HG02759 (cell line): ENCODE measurements at regions not wholly inside any gene's neighbourhood (a gene's known extent, or its start where the extent isn't known, plus 50 kb on each side); places are given as distances from the start of the nearest gene placed in this dataset.

Experiments
- ATAC-seq: cut with Tn5 transposase; IDR thresholded peaks from one replicate; pipeline ENCODE4 v1.9.1; 2021; ENCODE audit warnings: mild to moderate bottlenecking, moderate library complexity; ENCODE audit not compliant: unreplicated experiment

DNA sequence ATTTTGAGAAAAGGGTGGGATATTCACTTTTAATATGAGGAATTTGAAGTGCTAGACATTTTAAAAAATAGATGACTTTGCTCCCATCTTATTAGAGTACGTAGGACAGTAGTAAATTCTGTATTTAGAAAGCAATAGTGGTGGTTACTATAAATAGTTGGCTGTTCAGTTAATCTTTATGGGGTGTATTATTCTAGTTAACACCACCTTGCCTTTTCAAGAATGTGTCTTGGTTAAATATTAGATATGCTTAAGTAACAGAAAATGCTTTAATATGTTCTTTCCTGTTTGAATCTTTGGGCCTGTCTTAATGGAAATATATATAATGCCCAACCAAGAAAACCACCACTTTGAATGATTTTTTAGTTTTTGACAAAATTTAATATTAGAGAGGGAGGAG, 608.7 kb upstream of the FAM174A start:
- ATAC-seq: peak; percentile 51

DNA sequence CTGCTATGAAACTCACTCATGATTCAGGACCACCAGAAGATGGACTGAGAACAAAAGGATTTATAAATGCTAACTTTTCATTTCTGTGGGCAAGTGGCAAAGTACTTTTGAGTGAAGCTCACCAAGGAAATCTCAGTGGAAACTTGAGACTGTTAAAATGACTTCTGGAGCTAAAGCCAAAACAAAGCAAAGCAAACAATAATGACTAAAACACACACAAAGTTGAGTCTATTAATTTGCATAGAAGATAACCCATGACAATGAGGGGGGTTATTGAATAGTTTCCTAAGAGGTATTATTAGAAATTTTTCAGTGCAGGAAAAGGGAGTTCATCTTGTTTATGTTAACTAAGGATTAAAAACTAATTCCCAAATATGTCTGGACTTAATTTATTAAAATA, 612.8 kb upstream of the FAM174A start:
- ATAC-seq: no peak

GRCh38 chr5:99911971-99912370, 623.2 kb upstream of the FAM174A start:
- no peak for ATAC-seq

DNA sequence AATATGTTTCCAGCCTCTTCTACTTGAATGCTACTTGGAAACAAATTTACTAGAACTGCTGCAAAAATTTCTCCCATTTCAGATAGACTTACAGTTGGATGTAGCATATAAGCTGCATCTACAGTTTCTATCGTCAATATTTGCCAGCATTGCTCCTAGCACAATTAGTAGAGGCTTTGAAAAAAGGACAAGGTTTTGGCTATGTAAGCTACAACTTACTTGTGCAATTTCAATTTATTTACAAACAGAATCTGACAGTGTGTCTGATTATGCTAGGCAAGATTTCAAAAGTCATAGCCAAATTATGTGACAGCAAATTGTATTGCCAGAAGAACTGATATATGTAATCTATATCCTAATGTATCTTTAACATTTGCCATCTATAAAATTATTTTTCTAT, 628.4 kb upstream of the FAM174A start:
- no peak for ATAC-seq

- ATAC-seq: no peak
These were observed 633.2 kb upstream of the FAM174A start for GRCh38 chr5:99901972-99902371.

DNA sequence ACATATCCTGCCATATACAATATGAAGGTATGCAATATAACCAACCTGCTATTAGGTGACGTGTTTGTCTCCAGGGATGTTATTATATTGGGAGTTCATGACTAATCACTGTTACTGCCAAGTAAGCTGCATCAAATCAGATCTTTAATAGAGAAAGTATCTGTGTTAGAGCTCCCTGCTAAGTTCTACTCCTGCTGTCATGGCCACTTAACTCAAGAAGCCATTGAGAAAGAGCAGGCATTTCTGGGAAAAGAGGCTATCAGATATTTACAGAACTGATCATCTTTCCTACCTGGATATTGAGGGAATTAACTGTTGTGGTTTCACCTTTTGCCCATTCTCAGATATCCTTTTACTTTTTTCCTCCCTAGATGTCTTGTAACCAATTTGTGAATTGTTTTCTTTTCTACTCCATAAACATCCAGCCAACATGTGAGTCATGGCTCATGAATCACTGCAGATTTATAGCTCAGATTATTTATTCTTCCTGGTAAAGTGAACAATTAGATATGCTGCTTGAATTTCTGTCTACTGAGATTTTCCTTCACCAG, 634.8 kb upstream of the FAM174A start:
- ATAC-seq: no peak

GRCh38 chr5:99879791-99880511, 655.2 kb upstream of the FAM174A start:
- ATAC-seq: no peak

DNA sequence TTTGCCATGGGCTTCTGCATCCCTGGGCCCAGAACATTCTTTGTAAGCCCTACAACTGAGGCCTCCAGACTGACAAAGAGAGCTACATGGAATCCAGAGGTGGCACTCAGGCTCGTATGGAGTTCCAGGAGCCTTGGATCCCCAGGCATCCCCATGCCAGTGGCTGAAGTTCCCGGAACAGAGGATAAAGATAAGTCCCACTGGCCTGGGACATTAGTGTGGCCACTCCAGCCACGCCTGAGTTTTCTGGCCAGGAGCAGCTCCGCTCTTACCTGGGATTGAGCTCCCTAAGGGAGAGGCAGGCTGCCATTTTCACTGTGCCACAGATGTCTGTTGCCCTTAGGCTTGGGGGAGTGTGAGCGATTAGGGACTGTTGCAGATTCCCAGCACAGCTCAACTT, 656.3 kb upstream of the FAM174A start:
- no peak for ATAC-seq

DNA sequence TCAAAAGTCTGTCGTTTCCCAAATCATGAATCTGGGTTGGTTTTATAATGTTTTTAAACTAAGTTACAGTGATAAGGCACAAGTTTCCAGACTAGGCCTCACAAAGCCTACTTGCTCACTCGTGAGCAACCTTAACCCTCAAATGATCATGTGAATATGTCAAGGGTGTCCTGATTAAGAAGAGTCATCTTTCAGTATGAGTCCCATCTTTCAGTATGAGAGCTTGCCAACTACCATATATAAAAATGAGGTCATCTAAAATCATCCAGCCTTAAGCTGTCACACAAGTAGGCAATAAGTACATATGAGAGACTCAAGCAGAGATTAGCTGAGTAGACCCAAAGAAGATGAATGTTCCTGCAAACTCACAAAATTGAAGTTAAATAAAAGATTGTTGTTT, 668.4 kb upstream of the FAM174A start:
- peak; percentile 94 for ATAC-seq

- no peak for ATAC-seq
These were observed 670.0 kb upstream of the FAM174A start for GRCh38 chr5:99865159-99865558.

DNA sequence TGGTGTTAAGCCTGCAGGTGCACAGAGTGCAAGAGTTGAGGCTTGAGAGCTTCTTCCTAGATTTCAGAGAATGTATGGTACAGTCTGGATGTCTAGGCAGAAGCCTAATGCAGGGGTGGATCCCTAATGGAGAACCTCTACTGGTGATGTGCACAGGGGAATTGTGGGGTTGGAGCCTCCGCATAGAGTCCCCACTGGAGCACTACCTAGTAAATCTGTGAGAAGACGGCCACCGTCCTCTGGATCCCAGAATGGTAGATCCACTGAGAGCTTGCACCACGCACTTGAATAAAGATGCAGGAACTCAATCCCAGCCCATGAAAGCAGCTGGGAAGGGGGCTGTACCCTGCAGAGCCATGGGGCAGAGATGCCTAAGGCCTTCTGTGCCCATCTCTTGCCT, 699.4 kb upstream of the FAM174A start:
- ATAC-seq: no peak

DNA sequence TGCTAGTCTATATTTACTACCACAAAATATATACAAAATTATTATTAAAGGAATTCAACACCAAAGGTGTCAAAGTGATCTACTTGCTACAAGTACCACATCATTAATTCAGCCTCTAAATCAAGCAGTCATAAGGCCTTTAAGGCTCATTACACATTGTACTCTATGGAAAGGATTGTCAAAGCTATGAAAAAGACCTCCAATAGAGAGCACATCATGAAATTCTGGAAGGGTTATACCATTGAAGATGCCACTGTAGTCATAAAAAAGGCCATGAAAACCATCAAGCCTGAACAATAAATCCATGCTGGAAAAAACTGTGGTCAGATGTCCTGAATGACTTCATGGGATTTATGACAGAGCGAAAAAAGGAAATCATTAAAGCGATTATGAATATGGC, 708.0 kb upstream of the FAM174A start:
- ATAC-seq: no peak

DNA sequence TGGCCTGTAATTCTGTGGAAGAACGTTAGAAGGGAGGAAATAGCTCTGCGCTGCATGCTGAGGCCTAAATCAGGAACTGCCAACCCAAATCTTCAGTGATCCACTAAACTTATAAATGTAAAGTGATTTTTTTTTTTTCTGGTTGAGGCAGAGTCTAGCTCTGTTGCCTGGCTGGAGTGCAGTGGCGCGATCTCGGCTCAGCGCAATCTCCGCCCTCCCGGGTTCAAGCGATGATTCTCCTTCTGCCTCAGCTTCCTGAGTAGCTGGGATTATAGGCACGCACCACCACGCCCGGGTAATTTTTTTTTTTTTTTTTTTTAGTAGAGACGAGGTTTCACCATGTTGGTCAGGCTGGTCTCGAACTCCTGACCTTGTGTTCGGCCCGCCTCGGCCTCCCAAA, 717.4 kb upstream of the FAM174A start:
- ATAC-seq: no peak

- ATAC-seq: no peak
These were observed 720.7 kb upstream of the FAM174A start for GRCh38 chr5:99814321-99815063.

DNA sequence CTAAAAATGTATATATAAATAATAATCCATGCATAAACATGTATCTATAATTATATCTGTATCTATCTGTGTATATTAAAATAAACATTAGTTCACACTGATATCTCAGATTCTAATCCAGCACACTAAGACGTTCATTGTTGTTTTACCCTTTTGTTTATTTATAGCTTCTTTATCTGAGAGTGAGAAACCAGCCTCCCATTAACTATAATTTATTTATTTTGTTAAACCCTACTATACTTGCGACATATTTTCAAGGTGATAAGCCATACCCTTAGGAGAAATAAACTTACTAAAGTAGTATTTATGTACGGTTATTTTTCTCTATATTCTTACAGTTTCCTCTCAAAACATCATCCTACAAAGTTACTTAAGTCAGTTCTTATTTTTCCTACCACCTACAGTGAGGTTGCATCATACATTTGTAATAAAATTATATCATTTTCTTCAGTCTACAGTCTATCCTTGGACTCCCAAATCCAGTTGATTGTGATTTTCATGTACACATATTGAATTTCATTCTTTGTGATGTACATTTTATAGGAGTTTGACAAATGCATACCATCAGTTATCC, 726.4 kb upstream of the FAM174A start:
- no peak for ATAC-seq

GRCh38 chr5:99807346-99807745, 727.8 kb upstream of the FAM174A start:
- ATAC-seq: no peak

DNA sequence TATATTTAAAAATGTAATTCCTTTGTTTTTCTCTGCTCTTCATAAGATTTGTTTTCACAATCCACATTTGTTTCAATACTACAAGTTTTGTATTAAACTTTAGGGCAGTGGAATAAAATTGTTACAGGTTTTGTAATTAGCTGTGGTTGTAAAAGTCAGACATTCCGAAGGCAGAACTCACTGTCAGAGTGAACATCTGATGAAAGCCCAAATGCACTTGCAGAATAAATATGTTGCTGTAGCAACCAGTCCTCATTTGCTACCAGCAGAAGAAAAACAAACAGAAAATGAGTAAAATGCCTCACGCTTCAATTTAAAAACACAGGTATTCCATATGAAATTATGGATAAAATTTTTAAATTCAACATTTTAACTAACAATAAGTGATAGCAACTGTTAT, 740.1 kb upstream of the FAM174A start:
- ATAC-seq: no peak

GRCh38 chr5:99788482-99788881, 746.7 kb upstream of the FAM174A start:
- no peak for ATAC-seq

DNA sequence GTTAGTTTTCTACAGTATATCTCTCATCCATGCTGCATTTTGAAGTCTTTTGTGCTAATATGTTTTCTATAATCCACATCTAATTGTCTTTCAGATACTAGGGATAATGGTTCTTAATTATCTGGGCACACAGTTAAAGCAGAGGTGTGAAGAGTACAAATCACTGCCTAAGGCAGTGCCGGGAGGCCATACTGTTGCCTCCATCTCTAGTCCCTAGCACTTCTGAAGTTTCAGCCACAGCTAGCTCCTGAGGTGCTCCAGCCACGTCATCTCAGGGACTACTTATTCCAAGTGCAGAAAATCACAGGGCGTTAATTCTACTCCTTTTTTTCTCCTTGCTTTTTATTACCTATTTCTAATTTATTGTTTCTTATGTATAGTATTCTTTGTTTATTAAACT, 760.0 kb upstream of the FAM174A start:
- no peak for ATAC-seq

DNA sequence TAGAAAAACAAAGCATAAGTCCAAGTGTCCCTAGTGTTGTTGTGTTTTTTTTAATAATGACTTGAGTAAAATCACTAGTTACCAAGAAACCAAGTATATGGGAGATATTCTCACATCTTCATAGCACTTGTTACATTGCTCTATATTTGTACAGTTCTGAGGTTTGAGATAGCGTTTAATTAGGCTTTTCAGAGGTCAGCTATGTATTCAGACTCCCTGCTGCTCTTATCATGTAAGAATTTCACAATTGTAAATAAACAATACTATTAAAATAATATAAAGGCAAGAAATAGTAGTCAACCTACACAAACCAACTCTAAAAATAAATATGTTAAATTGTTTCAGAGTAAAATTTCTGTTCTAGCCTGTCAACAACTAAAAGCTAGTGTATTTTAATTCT, 761.9 kb upstream of the FAM174A start:
- no peak for ATAC-seq

DNA sequence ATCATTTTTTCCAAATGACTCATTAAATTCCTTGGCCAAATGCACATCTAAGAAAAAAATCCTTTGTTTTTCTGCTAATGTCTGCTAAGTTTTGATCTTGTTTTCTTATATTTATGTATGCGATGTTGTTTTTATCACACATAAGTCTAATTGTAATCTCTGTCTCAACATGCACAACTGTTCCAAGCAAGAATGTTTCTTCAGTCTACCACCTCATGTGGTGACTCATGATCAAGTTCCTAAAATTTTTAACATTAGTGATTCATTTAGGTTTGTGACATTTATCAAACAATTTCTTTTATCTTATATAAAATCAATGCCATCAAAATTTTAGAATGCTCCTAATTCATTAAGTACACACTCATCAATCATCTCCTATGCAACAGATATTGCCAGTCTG, 763.9 kb upstream of the FAM174A start:
- no peak for ATAC-seq

GRCh38 chr5:99765011-99765410, 770.2 kb upstream of the FAM174A start:
- ATAC-seq: no peak
